Body of pancreas (tissue), 4 donors: ENCODE measurements at regions not wholly inside any gene's neighbourhood (a gene's known extent, or its start where the extent isn't known, plus 50 kb on each side); places are given as distances from the start of the nearest gene placed in this dataset.

Source experiments
- CTCF ChIP-seq, 7 experiments: fragments of 450-650 bp in 4 of 7; fragments of 200-600 bp in 3 of 7; sonication (generic) in 3 of 7; IDR thresholded peaks; one replicate each; pipeline ENCODE4 v1.5.1; 2016 to 2019; ENCODE audit warnings: antibody characterized with exemption in 7 of 7
- POLR2A ChIP-seq, 3 donors: fragments of 450-650 bp; IDR thresholded peaks; one replicate each; pipeline ENCODE4 v1.6.1; 2016; ENCODE audit warnings: antibody characterized with exemption in 3 of 3, mild to moderate bottlenecking in 2 of 3

GRCh38 chr21:43322805-43323204 is 104.1 kb downstream of the SIK1 start:
- TF ChIP-seq CTCF (IDR thresholded peaks at IDR 0.05) (no peak), POLR2A (IDR thresholded peaks at IDR 0.05) (no peak)
